ENCODE measurements at regions not wholly inside any gene's neighbourhood (a gene's known extent, or its start where the extent isn't known, plus 50 kb on each side); places are given as distances from the start of the nearest gene placed in this dataset.
"Not testable (repeated sequence)": the region's sequence is repeated elsewhere in the genome, so short reads cannot be mapped to it uniquely, and the experiment has no call there.

DNA sequence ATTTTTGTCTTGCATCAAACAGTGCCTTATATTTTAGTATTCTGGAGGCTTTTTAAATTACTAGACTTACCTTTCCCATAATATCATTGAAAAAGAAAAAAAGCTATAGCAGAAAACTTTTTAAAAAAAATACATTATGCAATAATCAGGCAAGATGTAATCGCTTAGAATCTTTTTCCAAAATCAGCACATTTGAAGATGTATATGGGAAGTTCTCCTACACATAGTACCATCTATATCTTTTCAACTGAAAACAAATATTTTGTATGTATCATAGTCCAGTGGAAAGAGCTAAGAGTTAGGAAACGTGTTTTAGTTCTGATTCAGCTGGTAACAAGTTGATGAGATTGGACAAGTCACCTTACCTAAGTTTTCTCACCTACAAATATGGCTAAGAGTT lies 70.6 kb downstream of the SLC41A2 start:
- CTCF ChIA-PET = no interaction called here
- no peak overlapping the region for H3K4me3 Mint-ChIP-seq
- H3K36me3 Mint-ChIP-seq (ENCODE audit: low read depth) = no peaks in the 10 kb centered on the region
- H3K4me1 Mint-ChIP-seq = peaks cover 11% of the 10 kb centered on the region
- TF ChIP-seq CTCF (IDR thresholded peaks at IDR 0.05) = no peak
- DNase-seq = no peak
- H3K27me3 Mint-ChIP-seq = no peaks in the 10 kb centered on the region
- peaks cover 3% of the 10 kb centered on the region for H3K9me3 Mint-ChIP-seq
- no peak overlapping the region for H3K27ac Mint-ChIP-seq
- no peak for ATAC-seq (ENCODE audit: low read depth)
- POLR2A ChIA-PET = no interaction called here
- intact Hi-C loops (cut with micrococcal nuclease) = no loop called here

DNA sequence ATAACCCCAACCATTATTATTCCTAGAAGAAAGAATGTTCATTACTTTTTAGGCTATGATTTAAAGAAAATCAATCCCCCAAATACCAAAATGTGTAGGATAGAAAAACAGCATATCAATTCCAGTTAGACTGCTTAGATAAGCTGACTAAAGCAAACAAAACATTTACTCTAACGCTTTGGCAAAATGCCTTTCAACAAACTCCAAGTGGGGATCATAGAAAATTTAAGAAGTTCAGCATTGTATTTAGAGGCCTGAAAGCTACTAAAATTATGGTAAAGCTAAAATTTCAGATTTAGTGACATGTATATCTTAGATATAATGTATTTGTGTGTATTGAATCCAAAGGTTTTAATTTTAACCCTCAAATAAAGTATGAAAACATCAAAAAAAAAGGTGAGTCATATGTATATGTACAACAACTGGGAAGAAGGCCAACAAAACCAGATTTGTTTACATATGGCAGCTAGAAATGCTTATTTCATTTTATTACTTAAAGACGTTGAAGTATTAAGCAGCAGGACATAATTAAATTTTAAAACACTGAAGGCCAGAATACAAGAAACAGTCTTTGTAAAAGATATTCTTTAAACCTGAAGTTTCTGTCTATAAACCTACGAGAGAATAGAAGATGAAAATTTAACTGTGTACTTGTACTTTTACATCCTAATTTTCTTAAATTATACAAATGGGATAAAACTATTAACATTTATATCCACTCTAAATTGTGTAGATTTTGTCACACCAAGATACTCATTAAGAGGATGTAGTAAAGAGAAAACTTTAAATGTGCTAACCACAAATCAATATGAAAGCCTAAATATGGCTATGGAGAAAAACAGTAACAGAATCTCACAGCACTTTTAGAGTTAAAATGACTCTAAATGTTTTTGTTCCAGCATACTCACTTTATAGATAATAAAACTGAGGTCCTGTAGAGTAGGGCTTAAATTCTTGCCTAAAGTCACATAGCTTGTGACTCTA lies 71.4 kb downstream of the SLC41A2 start:
- intact Hi-C loops (cut with micrococcal nuclease) = no loop called here
- H3K27ac Mint-ChIP-seq = no peak overlapping the region
- no peak overlapping the region for H3K4me3 Mint-ChIP-seq
- ATAC-seq (ENCODE audit: low read depth) (no peak), DNase-seq (no peak)
- POLR2A ChIA-PET = no interaction called here
- TF ChIP-seq CTCF (IDR thresholded peaks at IDR 0.05) = no peak
- H3K27me3 Mint-ChIP-seq = peaks cover under 1% of the 10 kb centered on the region
- CTCF ChIA-PET = no interaction called here
- H3K4me1 Mint-ChIP-seq = peaks cover 11% of the 10 kb centered on the region
- no peaks in the 10 kb centered on the region for H3K36me3 Mint-ChIP-seq (ENCODE audit: low read depth)
- H3K9me3 Mint-ChIP-seq = peaks cover 3% of the 10 kb centered on the region

DNA sequence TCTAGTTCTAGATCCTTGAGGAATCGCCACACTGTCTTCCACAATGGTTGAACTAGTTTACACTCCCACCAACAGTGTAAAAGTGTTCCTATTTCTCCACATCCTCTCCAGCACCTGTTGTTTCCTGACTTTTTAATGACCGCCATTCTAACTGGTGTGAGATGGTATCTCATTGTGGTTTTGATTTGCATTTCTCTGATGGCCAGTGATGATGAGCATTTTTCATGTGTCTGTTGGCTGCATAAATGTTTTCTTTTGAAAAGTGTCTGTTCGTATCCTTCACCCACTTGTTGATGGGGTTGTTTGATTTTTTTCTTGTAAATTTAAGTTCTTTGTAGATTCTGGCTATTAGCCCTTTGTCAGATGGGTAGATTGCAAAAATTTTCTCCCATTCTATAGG lies 79.2 kb downstream of the SLC41A2 start:
- CTCF ChIA-PET = interaction anchor here (5.7 kb wide), 1 partner anchor 496 kb away, joined by 46 read pairs; no protein-coding TSS in a partner anchor

DNA sequence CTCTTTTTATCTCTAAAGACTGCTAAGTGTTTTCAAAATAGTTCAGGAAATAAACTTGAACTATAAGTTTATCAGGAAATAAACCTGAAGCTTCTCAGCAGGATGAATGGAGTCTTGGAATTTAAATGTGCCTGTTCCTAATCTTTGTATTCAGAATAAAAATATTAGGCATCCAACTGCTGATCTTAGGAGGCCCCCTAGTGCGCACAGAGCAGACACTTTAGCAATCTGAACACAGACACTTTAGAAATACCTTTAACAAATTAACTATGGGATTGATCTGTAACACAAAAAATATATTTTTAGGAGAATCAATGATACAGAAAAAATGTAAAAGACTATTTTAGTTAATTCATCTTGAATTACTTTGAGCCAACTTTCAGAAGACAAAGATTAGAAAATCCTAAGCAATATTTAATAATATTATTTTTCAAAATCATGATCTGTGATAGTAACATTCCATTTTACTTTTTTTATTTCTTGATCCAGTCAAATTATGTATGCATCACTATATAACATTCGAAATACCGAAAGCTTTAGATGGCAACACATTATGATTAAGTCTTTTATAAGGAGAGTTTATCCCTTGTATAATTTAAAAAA lies 80.9 kb downstream of the SLC41A2 start:
- no peak for TF ChIP-seq CTCF (IDR thresholded peaks at IDR 0.05)
- Mint-ChIP-seq H3K4me1 (no peaks in the 10 kb centered on the region), H3K27ac (no peak overlapping the region), H3K27me3 (peaks cover 3% of the 10 kb centered on the region), H3K4me3 (no peak overlapping the region), H3K36me3 (ENCODE audit: low read depth) (no peaks in the 10 kb centered on the region), H3K9me3 (no peaks in the 10 kb centered on the region)
- ChIA-PET CTCF (interaction anchor here (0.6 to 5.7 kb wide), 4 partner anchors 176 to 519 kb away, joined by 3 to 46 read pairs (median 6); no protein-coding TSS in a partner anchor), POLR2A (no interaction called here)
- ATAC-seq (ENCODE audit: low read depth) (no peak), DNase-seq (no peak)
- intact Hi-C loops (cut with micrococcal nuclease) = loop anchor here (1.0 to 5.0 kb wide), 6 partner anchors 176 to 675 kb away; no protein-coding TSS in a partner anchor

More for the DNA sequence above, 79.2 kb downstream of the SLC41A2 start:
- H3K4me3 Mint-ChIP-seq; H3K36me3 Mint-ChIP-seq (ENCODE audit: low read depth); ATAC-seq (ENCODE audit: low read depth); POLR2A ChIA-PET; H3K9me3 Mint-ChIP-seq; H3K27me3 Mint-ChIP-seq; DNase-seq; H3K27ac Mint-ChIP-seq; H3K4me1 Mint-ChIP-seq: not testable (repeated sequence)
- intact Hi-C loops (cut with micrococcal nuclease) = loop anchor here (5.0 kb wide), 1 partner anchor 677 kb away; no protein-coding TSS in a partner anchor

DNA sequence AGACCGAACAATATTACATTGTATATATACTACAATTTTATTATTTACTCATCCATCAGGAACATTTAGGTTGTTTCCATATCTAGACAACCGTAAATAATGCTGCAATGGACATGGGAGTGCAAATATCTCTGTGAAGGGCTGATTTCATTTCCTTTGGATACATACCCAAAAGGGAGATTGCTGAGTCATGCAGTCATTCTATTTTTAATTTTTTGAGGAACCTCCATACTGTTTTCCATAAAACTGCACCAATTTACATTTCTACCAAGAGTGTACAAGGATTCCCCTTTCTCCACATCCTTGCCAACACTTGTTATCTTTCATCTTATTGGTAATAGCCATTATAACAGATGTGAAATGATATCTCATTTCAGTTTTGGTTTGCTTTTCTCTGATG lies 84.7 kb downstream of the SLC41A2 start:
- peaks cover 8% of the 10 kb centered on the region for H3K4me1 Mint-ChIP-seq
- no peak for TF ChIP-seq CTCF (IDR thresholded peaks at IDR 0.05)
- no peaks in the 10 kb centered on the region for H3K36me3 Mint-ChIP-seq (ENCODE audit: low read depth)
- H3K27ac Mint-ChIP-seq = no peak overlapping the region
- intact Hi-C loops (cut with micrococcal nuclease) = no loop called here
- POLR2A ChIA-PET = interaction anchor here (0.7 kb wide), 1 partner anchor 397 kb away, joined by 3 read pairs; no protein-coding TSS in a partner anchor
- H3K27me3 Mint-ChIP-seq = no peaks in the 10 kb centered on the region
- CTCF ChIA-PET = interaction anchor here (5.7 kb wide), 1 partner anchor 491 kb away, joined by 46 read pairs; no protein-coding TSS in a partner anchor
- DNase-seq (no peak), ATAC-seq (ENCODE audit: low read depth) (no peak)
- H3K9me3 Mint-ChIP-seq = no peaks in the 10 kb centered on the region
- no peak overlapping the region for H3K4me3 Mint-ChIP-seq

Data from activated B cell treated with CpG ODN at 0.5 μM for 24 hours (primary cell).